GM23338 (cell line): ENCODE measurements at regions not wholly inside any gene's neighbourhood (a gene's known extent, or its start where the extent isn't known, plus 50 kb on each side); places are given as distances from the start of the nearest gene placed in this dataset.

ENCODE experiments used
- ATAC-seq: fragments of 200-7000 bp; cut with Tn5 transposase; 3 replicates; pipeline ENCODE4 v1.9.1; 2020
- DNase-seq: peaks from one replicate; pipeline ENCODE4 v3.0.0-alpha.2; 2015; ENCODE audit warnings: low spot score
- H2AFZ ChIP-seq: fragments of 200-600 bp; sonication (generic); 2 replicates; pipeline ENCODE4 v1.8.0; 2016; ENCODE audit warnings: antibody characterized with exemption, mild to moderate bottlenecking, moderate library complexity
- H3F3A ChIP-seq: fragments of 200-600 bp; sonication (generic); replicated peaks from 2 replicates; pipeline ENCODE4 v1.8.0; 2017; ENCODE audit warnings: antibody characterized with exemption, mixed run types, low read depth
- H3K27ac ChIP-seq: fragments of 200-600 bp; sonication (generic); 2 replicates; pipeline ENCODE4 v1.6.1; 2016; ENCODE audit warnings: low read depth
- H3K27me3 ChIP-seq: fragments of 200-600 bp; sonication (generic); 2 replicates; pipeline ENCODE4 v1.8.0; 2016; ENCODE audit warnings: mild to moderate bottlenecking, mixed run types, moderate library complexity; ENCODE audit not compliant: insufficient read depth
- H3K36me3 ChIP-seq: fragments of 200-600 bp; sonication (generic); 2 replicates; pipeline ENCODE4 v1.8.0; 2016; ENCODE audit warnings: mild to moderate bottlenecking; ENCODE audit not compliant: insufficient read depth
- H3K4me1 ChIP-seq: fragments of 200-600 bp; sonication (generic); 2 replicates; pipeline ENCODE4 v1.8.0; 2016; ENCODE audit warnings: mild to moderate bottlenecking, moderate library complexity; ENCODE audit not compliant: insufficient read depth
- H3K4me2 ChIP-seq: fragments of 200-600 bp; sonication (generic); 2 replicates; pipeline ENCODE4 v1.7.1; 2017; ENCODE audit warnings: mixed run types
- H3K4me3 ChIP-seq: fragments of 200-600 bp; sonication (generic); 2 replicates; pipeline ENCODE4 v1.6.1; 2016; ENCODE audit warnings: mixed run types
- H3K79me2 ChIP-seq: fragments of 200-600 bp; sonication (generic); replicated peaks from 2 replicates; pipeline ENCODE4 v1.8.0; 2017; ENCODE audit warnings: mild to moderate bottlenecking; ENCODE audit not compliant: insufficient read depth
- H3K9me2 ChIP-seq: fragments of 200-600 bp; sonication (generic); 2 replicates; pipeline ENCODE4 v1.8.0; 2017; ENCODE audit not compliant: insufficient read depth
- H4K20me1 ChIP-seq: fragments of 200-600 bp; sonication (generic); replicated peaks from 2 replicates; pipeline ENCODE4 v1.8.0; 2017; ENCODE audit warnings: mild to moderate bottlenecking; ENCODE audit not compliant: insufficient read depth
- H3K27ac Mint-ChIP-seq: 2 replicates; pipeline ENCODE4 v1.8.0; 2020; ENCODE audit warnings: inconsistent platforms, mild to moderate bottlenecking, moderate library complexity, mixed read lengths
- H3K27me3 Mint-ChIP-seq: 3 replicates; pipeline ENCODE4 v1.8.0; 2022; ENCODE audit warnings: low read depth, mild to moderate bottlenecking, moderate library complexity, mixed read lengths, inconsistent platforms; ENCODE audit not compliant: insufficient read depth, poor library complexity
- H3K36me3 Mint-ChIP-seq: 3 replicates; pipeline ENCODE4 v1.8.0; 2021; ENCODE audit warnings: low read depth, mild to moderate bottlenecking, inconsistent platforms, moderate library complexity, mixed read lengths
- H3K4me1 Mint-ChIP-seq: 3 replicates; pipeline ENCODE4 v1.8.0; 2020; ENCODE audit warnings: mild to moderate bottlenecking, inconsistent platforms, mixed read lengths
- H3K4me3 Mint-ChIP-seq: 3 replicates; pipeline ENCODE4 v1.8.0; 2021; ENCODE audit warnings: moderate library complexity, mild to moderate bottlenecking, inconsistent platforms, mixed read lengths
- H3K9me3 Mint-ChIP-seq: 3 replicates; pipeline ENCODE4 v1.8.0; 2020; ENCODE audit warnings: moderate library complexity, mild to moderate bottlenecking, inconsistent platforms, mixed read lengths
- CREB1 ChIP-seq: fragments of 250-450 bp; sonication (Bioruptor Pico); IDR thresholded peaks from 2 replicates; pipeline ENCODE4 v1.5.0; 2020; ENCODE audit warnings: low read depth, mild to moderate bottlenecking, moderate library complexity
- CTCF ChIP-seq, 2 experiments: fragments of 200-600 bp in 1 of 2; sonication (generic) in 1 of 2; conservative IDR thresholded peaks; 2 replicates each; pipeline versions ENCODE4 v1.5.1 to v1.6.1; 2016 to 2017; ENCODE audit warnings: antibody characterized with exemption in 2 of 2, low read depth in 2 of 2, mild to moderate bottlenecking in 2 of 2, moderate library complexity in 1 of 2
- ETS1 ChIP-seq: IDR thresholded peaks from 2 replicates; pipeline ENCODE4 v1.6.1; 2016; ENCODE audit warnings: antibody characterized with exemption
- EZH2 ChIP-seq: fragments of 200-600 bp; sonication (generic); IDR thresholded peaks from one replicate; pipeline ENCODE4 v1.8.0; 2017; ENCODE audit warnings: antibody characterized with exemption, mild to moderate bottlenecking, low read depth; ENCODE audit not compliant: unreplicated experiment
- EZH2phosphoT487 ChIP-seq: fragments of 200-600 bp; sonication (generic); IDR thresholded peaks from one replicate; pipeline ENCODE4 v1.8.1; 2018; ENCODE audit warnings: antibody characterized with exemption; ENCODE audit not compliant: unreplicated experiment
- JUNB ChIP-seq: IDR thresholded peaks from one replicate; pipeline ENCODE4 v1.6.1; 2016; ENCODE audit warnings: antibody characterized with exemption; ENCODE audit not compliant: unreplicated experiment
- NANOG ChIP-seq: IDR thresholded peaks from 2 replicates; pipeline ENCODE4 v1.6.1; 2016; ENCODE audit warnings: antibody characterized with exemption, borderline replicate concordance
- POLR2AphosphoS5 ChIP-seq: IDR thresholded peaks from 2 replicates; pipeline ENCODE4 v1.6.1; 2016; ENCODE audit warnings: antibody characterized with exemption, low read depth
- REST ChIP-seq: IDR thresholded peaks from one replicate; pipeline ENCODE4 v1.6.1; 2018; ENCODE audit warnings: antibody characterized with exemption; ENCODE audit not compliant: unreplicated experiment
- STAT1 ChIP-seq: IDR thresholded peaks from one replicate; pipeline ENCODE4 v1.6.1; 2016; ENCODE audit warnings: antibody characterized with exemption; ENCODE audit not compliant: unreplicated experiment
- ZNF114 ChIP-seq: fragments of 250-450 bp; sonication (Bioruptor Pico); IDR thresholded peaks from 2 replicates; pipeline ENCODE4 v1.5.0; 2020; ENCODE audit warnings: mild to moderate bottlenecking, moderate library complexity
- ZNF331 ChIP-seq: fragments of 250-450 bp; sonication (Bioruptor Pico); IDR thresholded peaks from 2 replicates; pipeline ENCODE4 v1.5.0; 2020; ENCODE audit warnings: low read depth, mild to moderate bottlenecking, moderate library complexity
- ZNF462 ChIP-seq: fragments of 250-450 bp; sonication (Bioruptor Pico); IDR thresholded peaks from 2 replicates; pipeline ENCODE4 v1.5.0; 2020; ENCODE audit warnings: mild to moderate bottlenecking, moderate library complexity

DNA sequence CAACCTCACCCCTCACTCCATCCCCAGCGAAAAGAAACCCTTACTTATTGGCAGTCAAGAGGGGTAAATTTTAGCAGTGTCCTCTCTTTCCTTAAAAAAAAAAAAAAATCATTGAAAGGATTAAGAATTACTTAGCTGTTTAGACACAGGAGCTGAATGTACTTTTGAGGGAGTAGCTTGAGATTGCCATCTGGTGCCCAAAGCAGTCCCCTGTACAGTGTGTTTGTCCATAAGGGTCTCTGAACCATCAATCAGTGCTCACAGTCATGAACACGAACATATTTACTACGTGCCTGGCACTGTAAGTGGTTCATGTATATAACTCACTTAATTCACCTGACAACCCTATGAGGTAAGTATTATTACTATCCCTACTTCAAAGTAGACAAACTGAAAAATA is 463.5 kb downstream of the RAP2B start:
- Histone ChIP-seq H3K4me3 (no peak overlapping the region), H3K27me3 (no peaks in the 10 kb centered on the region), H3K4me1 (peaks cover 14% of the 10 kb centered on the region), H4K20me1 (no peaks in the 10 kb centered on the region), H2AFZ (no peak overlapping the region), H3K4me2 (no peak overlapping the region), H3K36me3 (no peaks in the 10 kb centered on the region), H3F3A (no peaks in the 10 kb centered on the region), H3K9me2 (peaks cover 6% of the 10 kb centered on the region; the same call in 1 of the 2 replicates), H3K27ac (no peak overlapping the region), H3K79me2 (no peaks in the 10 kb centered on the region)
- ATAC-seq (no peak), DNase-seq (no peak)
- Mint-ChIP-seq H3K9me3 (peaks cover 6% of the 10 kb centered on the region; the same call in 2 of the 3 replicates), H3K4me3 (no peak overlapping the region), H3K36me3 (peaks cover 3% of the 10 kb centered on the region; the same call in 2 of the 3 replicates), H3K27ac (no peak overlapping the region), H3K4me1 (peaks cover 12% of the 10 kb centered on the region), H3K27me3 (peaks cover 2% of the 10 kb centered on the region)
- TF ChIP-seq ETS1 (no peak), JUNB (no peak), REST (no peak), ZNF462 (no peak), ZNF114 (CRISPR knock-in tag) (no peak), POLR2AphosphoS5 (no peak), CREB1 (no peak), EZH2phosphoT487 (no peak), CTCF (conservative IDR thresholded peaks at IDR 0.05; ENCODE audit: low read depth in 2 of 2) (no peak), STAT1 (no peak), NANOG (no peak), ZNF331 (CRISPR knock-in tag) (no peak), EZH2 (no peak)
